Fibroblast of lung (primary cell): ENCODE measurements at regions not wholly inside any gene's neighbourhood (a gene's known extent, or its start where the extent isn't known, plus 50 kb on each side); places are given as distances from the start of the nearest gene placed in this dataset.

ENCODE experiments used
- DNase-seq, 2 donors: peaks; one replicate each; pipeline versions ENCODE4 v3.0.0 to v3.0.0-alpha.2; 2010; ENCODE audit warnings: low read depth in 2 of 2
- H2AFZ ChIP-seq: 2 replicates; pipeline ENCODE4 v1.5.1; 2012; ENCODE audit warnings: low read length, control low read depth, inconsistent platforms
- H3K27ac ChIP-seq: 2 replicates; pipeline ENCODE4 v1.5.1; 2011; ENCODE audit warnings: low read length, control low read depth; ENCODE audit not compliant: insufficient read depth
- H3K27me3 ChIP-seq: 2 replicates; pipeline ENCODE4 v1.5.1; 2011; ENCODE audit warnings: mild to moderate bottlenecking, low read length; ENCODE audit not compliant: control insufficient read depth, insufficient read depth
- H3K36me3 ChIP-seq: 2 replicates; pipeline ENCODE4 v1.5.1; 2011; ENCODE audit warnings: low read length; ENCODE audit not compliant: control insufficient read depth, insufficient read depth
- H3K4me1 ChIP-seq: 2 replicates; pipeline ENCODE4 v1.5.1; 2011; ENCODE audit warnings: low read length; ENCODE audit not compliant: control insufficient read depth, insufficient read depth; ENCODE audit errors: extremely low read depth
- H3K4me2 ChIP-seq: 2 replicates; pipeline ENCODE4 v1.5.1; 2011; ENCODE audit warnings: low read length, control low read depth; ENCODE audit not compliant: insufficient read depth; ENCODE audit errors: extremely low read depth
- H3K4me3 ChIP-seq, 4 experiments: fragments of 200-600 bp in 1 of 4; sonication (generic) in 1 of 4; replicated peaks in 1 of 4; 2 replicates each; pipeline ENCODE4 v1.5.1; 2011 to 2016; ENCODE audit warnings: low read length in 4 of 4, low read depth in 3 of 4, mild to moderate bottlenecking in 3 of 4, control low read depth in 2 of 4, inconsistent platforms in 1 of 4, mixed read lengths in 1 of 4; ENCODE audit not compliant: insufficient read depth in 1 of 4; ENCODE audit errors: control extremely low read depth in 1 of 4
- H3K79me2 ChIP-seq: 2 replicates; pipeline ENCODE4 v1.5.1; 2012; ENCODE audit warnings: mild to moderate bottlenecking, low read length, inconsistent platforms; ENCODE audit not compliant: control insufficient read depth, insufficient read depth
- H3K9ac ChIP-seq: 2 replicates; pipeline ENCODE4 v1.5.1; 2011; ENCODE audit warnings: mild to moderate bottlenecking, low read length, control low read depth; ENCODE audit not compliant: insufficient read depth
- H3K9me3 ChIP-seq: 2 replicates; pipeline ENCODE4 v1.5.1; 2012; ENCODE audit warnings: low read depth, low read length; ENCODE audit not compliant: control insufficient read depth, insufficient read depth
- H4K20me1 ChIP-seq: 2 replicates; pipeline ENCODE4 v1.5.1; 2011; ENCODE audit warnings: low read length; ENCODE audit not compliant: control insufficient read depth, insufficient read depth; ENCODE audit errors: extremely low read depth
- CTCF ChIP-seq, 2 donors: IDR thresholded peaks in 1 of 2; conservative IDR thresholded peaks in 1 of 2; 1 replicate in 1 of 2; 2 replicates in 1 of 2; pipeline ENCODE4 v1.5.1; 2011 to 2012; ENCODE audit warnings: low read length in 2 of 2, control low read depth in 1 of 2, inconsistent platforms in 1 of 2, low read depth in 1 of 2, mild to moderate bottlenecking in 1 of 2
- EZH2 ChIP-seq: IDR thresholded peaks from 2 replicates; pipeline ENCODE4 v1.5.1; 2012; ENCODE audit warnings: low read length, control low read depth, mild to moderate bottlenecking; ENCODE audit errors: missing control alignments

- no peak for DNase-seq
- Histone ChIP-seq H3K4me1 (no peaks in the 10 kb centered on the region), H3K36me3 (no peaks in the 10 kb centered on the region), H3K9ac (no peak overlapping the region), H3K4me2 (no peak overlapping the region), H3K4me3 (no peak overlapping the region), H2AFZ (no peak overlapping the region), H3K27ac (no peak overlapping the region), H3K9me3 (no peaks in the 10 kb centered on the region), H3K27me3 (no peaks in the 10 kb centered on the region), H4K20me1 (no peaks in the 10 kb centered on the region), H3K79me2 (no peaks in the 10 kb centered on the region)
- TF ChIP-seq CTCF (conservative IDR thresholded peaks at IDR 0.05 in 1 of 2, IDR thresholded peaks at IDR 0.05 in 1 of 2; ENCODE audit: low read depth in 1 of 2, low read length in 2 of 2), result no peak
- no peak for TF ChIP-seq EZH2
Measured at GRCh38 chr7:382043-382400, 92.1 kb downstream of the FOXL3 start.

- Histone ChIP-seq H3K4me3 (no peak overlapping the region), H3K4me2 (no peak overlapping the region), H3K27ac (no peak overlapping the region), H3K9me3 (no peaks in the 10 kb centered on the region), H3K9ac (no peak overlapping the region), H2AFZ (no peak overlapping the region), H3K4me1 (no peaks in the 10 kb centered on the region), H3K27me3 (no peaks in the 10 kb centered on the region), H3K79me2 (no peaks in the 10 kb centered on the region), H3K36me3 (no peaks in the 10 kb centered on the region), H4K20me1 (no peaks in the 10 kb centered on the region)
- TF ChIP-seq CTCF (conservative IDR thresholded peaks at IDR 0.05 in 1 of 2, IDR thresholded peaks at IDR 0.05 in 1 of 2; ENCODE audit: low read depth in 1 of 2, low read length in 2 of 2) (no peak), EZH2 (no peak)
- no peak for DNase-seq
Measured at GRCh38 chr7:386385-386784, 96.4 kb downstream of the FOXL3 start.

GRCh38 chr7:387132-388022 lies 97.4 kb downstream of the FOXL3 start:
- Histone ChIP-seq H3K4me2 (no peak overlapping the region), H4K20me1 (no peaks in the 10 kb centered on the region), H3K4me1 (no peaks in the 10 kb centered on the region), H2AFZ (no peak overlapping the region), H3K27me3 (no peaks in the 10 kb centered on the region), H3K79me2 (no peaks in the 10 kb centered on the region), H3K9ac (no peak overlapping the region), H3K4me3 (no peak overlapping the region), H3K9me3 (no peaks in the 10 kb centered on the region), H3K36me3 (no peaks in the 10 kb centered on the region), H3K27ac (no peak overlapping the region)
- TF ChIP-seq EZH2 (no peak), CTCF (conservative IDR thresholded peaks at IDR 0.05 in 1 of 2, IDR thresholded peaks at IDR 0.05 in 1 of 2; ENCODE audit: low read depth in 1 of 2, low read length in 2 of 2) (no peak)
- DNase-seq, result no peak
